ENCODE measurements at regions not wholly inside any gene's neighbourhood (a gene's known extent, or its start where the extent isn't known, plus 50 kb on each side); places are given as distances from the start of the nearest gene placed in this dataset.

DNA sequence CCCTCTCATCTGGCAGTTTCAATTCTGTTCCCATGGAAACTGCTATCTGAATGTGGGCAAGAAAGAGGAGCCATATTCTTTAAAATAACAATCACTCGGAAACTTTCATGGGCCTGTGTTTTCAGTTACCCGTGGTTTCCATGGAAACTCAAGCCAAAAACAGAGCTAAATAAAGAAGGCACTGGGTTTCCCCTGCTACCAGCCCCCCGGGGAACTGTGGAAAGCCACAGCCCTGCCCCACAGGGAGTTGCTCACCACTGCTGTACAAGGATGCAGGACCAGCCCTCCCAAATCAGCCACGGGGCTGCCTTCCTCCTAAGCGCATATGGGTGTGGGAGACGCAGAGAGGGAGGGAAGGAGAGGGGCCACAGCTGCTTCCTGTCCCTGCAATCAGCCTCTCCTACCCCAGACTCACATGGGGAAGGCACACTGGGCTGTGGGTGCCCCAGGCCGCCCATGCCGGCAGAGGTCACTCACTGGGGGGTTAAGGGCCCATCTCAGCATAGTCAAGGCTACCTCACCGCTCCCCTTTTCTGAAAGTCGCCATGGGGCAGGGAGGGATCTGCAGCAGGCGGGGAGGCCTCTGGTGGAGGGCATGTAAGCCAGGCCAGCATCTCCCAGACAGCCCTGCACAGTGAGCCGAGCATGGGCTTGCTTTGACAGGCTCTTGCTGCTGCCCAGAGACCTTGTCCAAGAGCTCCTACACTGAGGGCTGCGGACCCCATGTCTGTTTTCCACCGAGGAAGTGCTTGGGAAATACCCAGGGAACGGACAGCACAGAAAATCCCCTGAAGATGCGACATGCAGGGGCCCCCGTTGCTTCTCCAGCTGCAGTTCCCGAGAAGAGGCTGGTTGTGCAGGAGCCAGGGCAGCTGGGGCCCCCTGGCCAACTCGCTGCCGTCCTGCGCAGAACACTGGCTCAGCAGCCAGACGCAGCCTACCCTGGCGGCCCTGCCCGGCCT is 157.3 kb upstream of the PPP2R2D start:
- DNase-seq, result no peak

DNA sequence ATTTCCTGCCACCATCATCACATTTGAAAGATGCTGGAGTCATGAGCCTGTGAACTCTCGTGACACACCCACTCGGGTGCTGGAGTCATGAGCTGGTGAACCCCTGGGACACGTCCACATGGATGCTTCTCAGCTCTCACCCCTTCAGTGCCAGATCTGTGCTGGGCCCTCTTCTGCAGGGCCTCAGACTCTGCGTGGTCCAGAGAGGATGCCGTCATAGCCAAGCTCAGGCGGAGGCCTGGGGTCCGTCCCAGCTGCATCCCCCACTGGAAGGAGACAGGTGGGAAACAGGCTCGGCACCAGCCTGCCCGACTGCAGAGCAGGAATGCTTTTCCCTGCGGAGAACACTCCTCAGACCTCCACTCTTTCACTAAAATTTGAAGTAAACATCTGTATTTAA is 156.5 kb upstream of the PPP2R2D start:
- DNase-seq, result no peak

DNA sequence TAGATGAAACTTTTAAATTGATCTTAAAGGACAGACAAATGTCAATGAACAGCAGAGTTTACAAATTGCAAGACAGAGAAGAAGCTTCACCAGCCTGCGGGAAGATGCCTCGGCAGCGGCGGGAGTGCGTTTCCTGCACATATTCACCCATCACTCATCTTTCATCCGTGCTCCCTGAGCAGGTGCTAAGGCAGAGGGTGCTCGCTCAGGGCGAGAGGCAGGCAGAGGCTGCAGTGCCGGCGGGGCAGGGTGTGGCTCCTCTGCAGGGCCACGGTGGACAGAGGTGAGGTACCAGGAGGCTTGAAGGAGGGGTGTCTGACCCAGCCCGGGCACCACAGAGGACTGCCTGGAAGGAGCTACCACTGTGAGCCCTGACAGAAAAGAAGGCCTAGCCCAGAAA is 155.2 kb upstream of the PPP2R2D start:
- no peak for DNase-seq

DNA sequence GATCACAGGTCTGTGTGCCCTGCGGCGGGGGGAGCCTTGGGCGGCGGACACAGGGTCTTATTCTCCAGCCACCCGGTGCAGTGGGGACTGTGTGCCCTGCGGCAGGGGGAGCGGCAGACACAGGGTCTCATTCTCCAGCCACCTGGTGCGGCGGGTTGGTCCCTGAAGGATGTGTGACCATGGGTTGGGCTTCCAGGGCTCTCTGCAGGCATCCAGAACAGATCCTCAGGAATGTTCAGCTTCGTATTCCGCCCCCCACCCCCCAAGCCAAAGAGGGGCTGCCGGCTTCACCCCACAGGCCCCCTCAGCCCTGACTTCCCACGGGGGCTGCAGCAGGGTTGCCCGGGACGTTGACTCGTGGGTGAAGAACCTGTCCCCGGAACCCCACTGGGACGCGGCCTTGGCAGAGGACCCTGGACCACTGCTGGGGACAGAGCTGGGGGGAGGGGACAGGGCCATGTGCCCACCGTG is 154.5 kb upstream of the PPP2R2D start:
- no peak for DNase-seq

DNA sequence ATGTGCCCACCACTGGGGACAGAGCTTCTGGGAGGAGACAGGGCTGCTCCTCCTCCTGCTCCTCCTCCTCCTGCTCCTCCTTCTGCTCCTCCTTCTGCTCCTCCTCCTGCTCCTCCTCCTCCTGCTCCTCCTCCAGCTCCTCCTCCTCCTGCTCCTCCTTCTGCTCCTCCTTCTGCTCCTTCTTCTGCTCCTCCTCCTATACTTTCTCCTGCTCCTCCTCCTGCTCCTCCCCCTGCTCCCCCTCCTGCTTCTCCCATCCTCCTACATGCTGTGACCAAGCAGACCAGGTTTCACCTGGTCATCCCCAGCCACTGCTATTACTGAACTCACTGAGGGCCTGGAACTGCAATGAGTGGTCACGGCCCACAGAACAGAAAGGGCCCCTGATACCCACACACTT is 154.0 kb upstream of the PPP2R2D start:
- no peak for DNase-seq

DNA sequence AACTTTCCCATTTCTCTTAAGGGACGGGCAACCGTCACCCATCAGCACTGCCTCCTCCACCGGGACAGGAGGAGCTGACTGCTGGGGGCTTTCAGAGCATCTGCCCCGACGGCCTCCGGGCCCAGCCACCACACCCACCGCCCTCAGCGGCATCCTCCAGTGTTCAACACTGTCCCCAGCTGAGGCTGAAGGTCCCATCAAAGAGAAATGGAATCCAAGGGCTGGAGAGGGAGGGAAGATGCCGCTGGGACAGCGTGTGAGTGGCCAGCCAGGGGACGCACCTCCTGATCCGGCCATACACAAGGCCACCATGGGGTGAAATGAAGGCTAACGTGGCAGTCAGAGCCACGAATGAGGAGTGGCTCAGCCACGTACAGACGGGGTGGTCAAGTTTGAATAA is 153.6 kb upstream of the PPP2R2D start:
- DNase-seq, result no peak

DNA sequence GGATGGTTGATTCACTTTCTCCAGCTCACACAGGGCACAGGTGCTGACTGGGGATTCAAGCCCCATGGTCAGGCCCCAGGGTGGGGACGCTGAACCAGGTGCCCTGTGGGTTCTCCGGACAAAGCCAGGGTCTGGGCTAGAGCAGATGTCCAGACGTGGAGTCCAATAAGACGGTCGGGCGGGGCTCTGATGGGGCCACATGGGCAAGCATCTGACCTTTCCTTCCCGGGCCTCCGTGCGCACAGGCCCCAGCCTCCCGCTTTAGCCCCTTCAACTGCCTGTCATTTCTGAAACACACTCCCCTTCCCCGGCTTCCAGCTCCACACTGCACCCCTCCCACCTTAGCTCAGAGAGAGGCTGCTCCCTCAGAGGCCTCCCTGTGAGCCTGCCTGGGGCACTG is 153.0 kb upstream of the PPP2R2D start:
- no peak for DNase-seq

DNA sequence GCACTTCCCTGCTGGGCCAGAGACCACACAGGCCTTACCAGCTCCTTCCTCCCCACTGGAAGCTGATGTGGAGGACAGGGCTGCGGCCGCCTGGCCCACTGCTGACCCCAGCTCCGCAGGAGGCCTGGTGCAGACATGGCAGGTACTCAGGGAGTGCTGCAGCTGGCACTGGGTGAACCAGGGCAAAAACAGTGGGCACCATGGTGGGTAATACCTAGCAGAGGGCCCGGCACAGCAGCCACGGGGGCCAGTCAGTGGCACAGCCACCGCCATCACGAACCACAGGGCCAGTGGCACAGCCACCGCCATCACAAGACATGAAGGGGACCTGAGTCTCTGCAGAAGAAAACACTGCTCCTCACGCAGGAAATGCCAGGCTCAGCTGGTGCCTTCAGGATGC is 152.6 kb upstream of the PPP2R2D start:
- no peak for DNase-seq

DNA sequence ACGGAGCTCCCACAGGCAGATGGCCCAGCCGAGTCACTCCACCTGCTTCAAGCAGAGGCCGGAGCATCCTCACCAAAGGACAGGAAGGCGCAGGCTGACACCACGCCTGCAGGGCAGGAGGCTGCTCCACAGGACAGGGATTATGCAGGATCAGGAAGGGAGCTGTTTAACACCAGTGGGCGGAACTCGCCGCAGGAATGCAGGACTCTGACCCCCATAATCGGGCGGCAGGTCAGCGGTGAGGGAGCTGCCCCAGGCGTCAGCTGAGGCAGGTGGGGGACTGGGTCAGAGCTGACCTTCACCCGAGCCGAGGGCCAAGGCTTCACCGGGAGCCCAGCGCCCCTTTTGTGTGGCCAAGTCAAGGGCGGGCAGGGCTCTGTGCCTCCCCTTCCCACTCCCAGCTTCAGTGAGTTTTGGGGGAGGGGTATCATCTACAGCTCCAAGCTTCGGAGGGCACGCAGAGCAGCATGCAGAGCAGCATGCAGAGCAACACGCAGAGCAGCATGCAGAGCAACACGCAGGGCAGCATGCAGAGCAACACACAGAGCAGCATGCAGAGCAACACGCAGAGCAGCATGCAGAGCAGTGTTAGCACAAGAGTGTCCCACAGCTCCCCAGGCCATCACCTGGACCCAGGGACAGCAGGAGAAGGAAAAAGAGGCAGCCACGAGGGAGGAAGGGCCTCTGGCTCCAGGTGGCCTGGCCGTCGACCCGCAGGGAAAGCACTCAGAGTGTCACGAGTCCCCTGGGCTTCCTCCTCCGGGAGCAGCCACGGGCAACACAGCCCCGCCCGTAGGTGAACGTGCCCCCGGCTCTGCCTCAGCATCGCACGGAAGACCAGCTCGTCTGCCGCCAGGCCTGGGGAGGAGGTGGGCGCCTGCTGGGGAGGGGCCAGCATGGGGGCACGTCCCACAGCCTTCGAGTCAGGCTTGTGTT is 151.7 kb upstream of the PPP2R2D start:
- no peak for DNase-seq

DNA sequence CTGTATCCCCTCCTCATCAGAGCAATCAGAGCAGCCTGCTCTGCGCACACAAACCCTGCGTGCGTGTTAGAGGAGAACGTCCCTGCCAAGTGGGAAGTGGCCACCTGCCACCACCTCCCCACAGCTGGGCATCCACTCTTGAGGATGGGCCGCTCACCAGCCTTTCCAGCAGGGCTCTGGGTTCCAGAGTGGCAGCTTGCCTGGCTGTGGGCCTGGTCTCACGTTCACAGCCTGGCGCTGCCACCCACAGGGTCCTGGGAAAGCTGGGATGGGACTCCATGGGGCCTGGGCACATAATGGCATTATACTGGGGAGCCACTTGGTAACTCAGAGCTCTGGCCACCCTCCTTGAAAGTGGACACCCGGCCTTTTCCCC is 151.1 kb upstream of the PPP2R2D start:
- DNase-seq, result no peak

DNA sequence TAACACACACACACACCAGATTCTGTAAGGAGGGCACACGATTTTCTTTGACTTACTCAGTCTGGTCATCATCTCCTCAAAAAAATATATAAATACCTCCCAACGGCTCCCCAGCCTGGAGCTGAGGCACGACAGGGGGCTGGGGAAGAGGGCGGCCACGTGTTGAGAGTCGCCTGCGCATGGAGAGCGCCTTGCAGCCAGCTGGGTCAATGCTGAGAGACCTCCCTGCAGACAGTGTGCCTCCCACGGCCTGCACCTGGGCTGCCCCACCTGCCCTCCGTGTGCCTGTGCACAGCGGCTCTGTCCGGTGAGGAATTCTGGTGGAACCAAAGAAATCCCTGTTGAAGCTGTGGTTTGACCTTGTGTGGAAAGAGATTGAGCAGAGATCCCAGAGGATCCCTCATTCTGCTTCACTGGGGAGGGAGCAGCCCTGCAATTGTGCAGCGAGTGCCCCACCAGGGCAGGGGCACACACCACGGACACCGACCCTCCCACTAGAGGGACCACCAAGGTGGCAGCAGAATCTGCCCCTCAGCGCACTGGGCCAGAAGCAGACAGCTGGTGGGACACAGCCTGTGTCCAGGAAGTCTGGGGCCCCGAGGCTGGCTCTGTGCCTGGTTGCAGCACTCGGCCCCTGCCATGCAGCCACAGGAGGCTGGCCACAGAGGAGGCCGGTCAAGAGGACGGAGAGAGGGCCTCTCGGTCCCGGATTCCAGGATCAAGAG is 150.5 kb upstream of the PPP2R2D start:
- DNase-seq, result no peak

DNA sequence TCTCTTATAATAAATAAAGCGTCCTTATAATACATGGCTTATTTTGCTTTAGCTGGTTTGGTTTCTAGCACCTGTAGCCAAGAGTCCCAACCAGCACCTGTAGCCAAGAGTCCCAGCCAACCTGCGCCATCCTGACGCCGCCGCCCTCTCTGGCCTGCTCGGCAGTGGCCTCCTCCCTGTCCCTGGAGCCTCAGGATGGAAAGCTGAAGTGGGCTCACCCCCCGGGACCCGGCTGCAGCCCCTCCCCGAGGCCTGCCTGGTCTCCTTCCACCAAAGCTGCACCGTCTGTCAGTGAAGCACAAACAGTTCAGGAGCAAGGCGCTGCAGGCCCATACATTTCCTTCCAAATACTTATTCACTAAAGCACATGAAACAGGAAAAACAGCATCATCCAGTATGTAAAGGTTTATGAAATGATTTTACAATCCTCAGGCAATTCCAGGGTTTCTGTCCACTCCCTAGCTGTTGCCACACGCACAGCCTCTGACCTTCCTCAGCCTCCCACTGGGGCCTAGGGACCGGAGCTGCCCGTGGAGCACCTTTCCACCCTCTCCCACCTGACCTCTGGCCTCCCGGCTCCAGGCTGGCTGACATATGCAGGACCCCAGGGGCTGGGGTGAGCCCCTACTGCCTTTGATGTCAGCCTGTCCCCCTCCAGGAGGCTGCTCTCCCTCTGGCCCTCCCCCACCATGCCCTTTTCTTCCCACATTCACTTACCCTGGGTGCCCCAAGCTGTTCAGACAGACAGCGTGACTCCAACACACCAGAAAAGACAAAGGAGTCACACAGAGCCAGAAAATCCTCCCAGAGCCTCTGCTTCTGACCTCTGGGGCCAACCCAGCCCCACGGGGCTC is 149.6 kb upstream of the PPP2R2D start:
- no peak for DNase-seq

DNA sequence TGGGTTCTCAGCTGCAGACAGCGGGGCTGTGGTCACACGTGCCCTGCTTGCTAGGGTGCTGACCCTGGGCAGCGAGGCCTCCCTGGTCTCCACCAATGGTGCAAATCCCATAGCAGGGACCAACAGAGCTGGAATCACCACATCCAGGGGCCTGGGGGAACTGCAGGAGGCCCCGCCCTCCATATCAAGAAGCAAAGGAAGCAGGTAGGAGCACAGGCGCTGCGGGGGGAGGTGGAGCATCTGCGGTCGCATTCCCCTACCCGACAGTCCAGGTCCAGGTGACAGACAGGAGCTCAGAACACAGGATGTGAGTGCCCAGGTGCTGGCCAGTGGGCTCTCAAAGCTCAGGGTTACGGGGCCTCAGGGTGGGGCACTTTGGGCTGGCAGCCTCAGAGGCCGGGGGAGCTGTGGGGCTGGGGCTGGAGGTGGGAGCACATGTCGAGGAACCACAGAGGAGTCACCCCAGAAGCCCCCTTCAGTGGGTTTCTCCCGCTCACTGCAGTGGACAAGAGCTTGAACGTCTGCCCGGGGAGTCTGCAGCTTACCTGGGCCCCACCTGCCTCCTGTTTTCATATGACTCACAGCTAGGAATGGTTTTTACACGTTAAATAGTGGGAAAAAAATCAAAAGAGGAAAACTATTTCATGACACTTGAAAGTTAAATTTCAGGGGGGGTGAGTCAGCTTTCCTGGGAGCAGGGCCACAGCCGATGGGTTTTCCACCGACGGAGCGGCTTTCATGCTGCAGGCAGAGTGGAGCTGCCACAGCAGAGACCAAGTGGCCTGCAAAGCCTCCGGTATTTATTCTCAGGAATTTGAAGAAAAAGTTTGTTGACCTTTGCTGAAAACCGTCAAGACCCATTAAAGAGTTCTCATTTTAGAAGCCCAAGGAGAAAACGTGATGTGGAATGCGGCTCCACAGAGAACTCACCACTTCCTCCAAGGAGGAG is 148.7 kb upstream of the PPP2R2D start:
- no peak for DNase-seq

DNA sequence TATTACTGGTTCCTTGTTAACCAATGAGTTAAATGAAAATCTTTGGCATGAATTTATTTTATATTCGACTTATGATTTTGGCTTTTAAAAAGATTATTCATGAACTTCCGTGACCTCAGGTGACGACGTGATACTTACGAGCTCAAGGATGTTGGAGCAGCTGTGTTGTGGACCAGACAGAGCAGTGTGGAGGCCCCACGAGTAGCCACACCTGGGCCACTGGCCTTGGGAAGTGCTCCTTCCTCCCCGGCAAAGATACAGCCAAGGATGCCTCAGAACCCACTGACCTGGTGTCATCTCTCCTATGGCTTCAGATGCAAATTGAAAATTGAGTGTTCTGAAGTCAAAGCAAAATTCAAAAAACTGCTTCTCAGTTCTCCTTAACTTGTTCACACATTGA is 147.5 kb upstream of the PPP2R2D start:
- DNase-seq, result no peak

DNA sequence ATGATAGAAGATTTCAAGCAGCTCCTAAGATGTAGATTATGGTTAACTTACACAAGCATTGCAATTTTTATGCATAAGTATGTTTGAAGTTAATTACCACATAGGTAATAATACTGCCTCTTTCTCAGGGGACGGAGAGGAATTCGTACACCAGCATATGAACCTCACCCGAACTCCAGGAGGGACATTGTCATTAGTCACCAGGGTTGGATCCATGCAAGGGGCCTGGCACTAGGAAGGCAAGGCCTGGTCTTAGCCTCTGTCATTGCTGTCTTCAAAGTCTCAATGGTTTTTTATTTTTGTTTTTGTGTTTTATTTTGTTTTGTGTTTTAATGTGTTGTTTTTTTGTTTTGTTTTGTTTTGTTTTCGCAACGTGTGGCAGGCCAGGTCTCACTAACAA is 145.6 kb upstream of the PPP2R2D start:
- DNase-seq, result no peak

DNA sequence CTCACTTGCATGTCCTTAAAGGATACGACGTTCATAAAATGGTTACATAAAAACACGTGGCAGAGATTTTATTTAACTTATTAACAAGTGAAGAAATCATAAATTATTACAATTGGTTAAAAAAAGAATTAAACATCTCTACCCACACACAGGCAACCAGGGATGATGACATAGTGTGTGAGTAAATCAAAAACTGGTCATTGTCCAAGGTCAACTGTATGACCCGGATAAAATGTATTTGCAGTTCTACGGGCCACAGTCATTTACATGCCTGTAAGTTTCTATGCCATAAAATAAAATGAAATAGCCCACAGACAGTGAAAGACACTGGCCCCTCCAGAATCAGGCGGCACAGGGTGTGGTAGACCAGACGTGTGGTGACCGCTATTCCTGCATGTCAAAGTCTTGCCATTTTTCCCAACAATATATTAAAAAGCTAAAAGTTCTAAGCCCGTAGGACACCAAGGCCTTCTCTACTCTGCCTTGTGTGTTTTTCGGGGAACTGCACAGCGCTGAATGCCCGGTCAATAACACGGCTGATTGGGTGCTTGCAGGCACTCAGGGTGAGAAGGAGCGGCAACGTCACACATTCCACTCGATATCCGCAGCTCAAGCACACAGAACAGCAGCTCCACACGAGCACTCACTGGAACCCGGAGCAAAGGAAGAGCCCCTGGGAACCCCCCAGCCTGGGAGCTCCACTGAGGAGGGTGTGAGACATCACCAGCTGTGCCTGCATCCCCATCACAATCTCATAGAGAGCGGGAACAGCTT is 143.3 kb upstream of the PPP2R2D start:
- DNase-seq, result no peak

DNA sequence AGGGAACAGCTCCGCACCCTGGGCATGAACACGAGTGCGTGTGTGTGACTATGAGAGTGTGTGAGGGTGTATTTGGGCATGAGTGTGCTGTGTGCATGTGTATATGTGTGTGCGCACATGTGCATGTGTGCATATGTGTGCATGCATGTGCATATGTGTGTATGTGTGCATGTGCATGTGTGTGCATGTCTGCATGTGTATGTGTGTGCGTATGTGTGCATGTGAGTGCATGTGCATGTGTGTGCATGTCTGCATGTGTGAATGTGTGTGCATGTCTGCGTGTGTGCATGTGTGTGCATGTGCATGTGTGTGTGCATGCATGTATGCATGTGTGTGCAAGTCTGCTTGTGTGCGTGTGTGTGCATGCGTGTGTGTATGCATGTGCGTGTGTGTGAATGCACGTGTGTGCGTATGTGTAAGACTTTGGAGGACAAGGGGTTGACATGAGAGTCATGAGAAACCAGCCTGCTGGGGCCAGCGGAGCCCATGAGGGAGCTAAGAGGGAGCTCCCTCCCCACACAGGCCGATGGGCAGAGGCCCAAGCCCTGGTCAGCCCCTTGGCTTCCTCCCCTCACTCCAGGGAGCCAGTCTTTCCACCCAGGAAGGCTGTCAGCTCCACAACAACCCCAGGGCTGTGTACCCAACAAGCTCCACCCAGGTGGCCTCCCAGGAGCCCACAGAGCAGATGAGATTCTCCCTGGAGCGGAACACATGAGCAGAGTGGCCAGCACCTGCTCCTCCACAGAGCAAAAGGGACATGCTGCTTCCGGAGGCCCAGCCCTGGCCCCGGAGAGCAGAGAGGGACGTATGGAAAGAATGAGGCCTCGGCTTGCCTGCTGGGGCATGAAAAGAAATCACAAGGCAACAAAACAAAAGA is 142.5 kb upstream of the PPP2R2D start:
- no peak for DNase-seq

DNA sequence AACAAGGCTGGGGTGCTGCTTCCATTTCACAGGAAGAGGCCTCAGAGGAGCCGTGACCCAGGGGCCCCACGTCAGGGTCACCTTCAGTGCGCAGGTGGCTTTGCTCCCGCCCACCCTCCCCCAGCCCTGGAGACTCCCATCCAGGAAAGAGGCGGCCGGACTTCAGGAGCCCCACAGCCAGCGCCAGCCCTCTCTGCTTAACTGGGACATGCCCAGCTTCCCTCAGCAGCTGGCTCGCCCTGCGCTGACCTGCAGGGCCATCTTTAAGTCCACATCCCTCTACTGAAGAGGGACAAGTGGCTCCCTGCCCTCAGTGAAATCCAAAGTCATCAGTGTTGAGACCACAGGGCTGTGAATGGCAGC is 141.9 kb upstream of the PPP2R2D start:
- DNase-seq, result no peak

DNA sequence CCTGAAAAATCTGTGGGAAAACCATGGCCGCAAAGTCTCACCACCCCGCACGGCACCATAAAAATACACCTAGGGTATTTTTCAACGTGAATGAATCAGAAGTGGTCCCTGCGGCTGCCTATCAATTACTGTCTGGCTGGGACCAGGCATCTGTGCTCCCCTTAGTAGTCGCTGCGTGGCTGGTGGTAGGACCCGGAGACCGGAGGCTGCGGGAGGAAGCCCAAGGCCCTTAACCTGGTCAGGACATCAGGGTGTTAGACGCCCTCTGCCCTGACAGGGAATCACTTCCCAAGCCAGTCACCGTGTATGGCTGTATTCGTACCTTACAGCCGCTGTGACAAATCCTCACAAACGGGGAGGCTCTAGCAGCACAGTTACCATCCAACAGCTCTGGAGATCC is 141.5 kb upstream of the PPP2R2D start:
- no peak for DNase-seq
